ENCODE measurements at regions not wholly inside any gene's neighbourhood (a gene's known extent, or its start where the extent isn't known, plus 50 kb on each side); places are given as distances from the start of the nearest gene placed in this dataset.

DNA sequence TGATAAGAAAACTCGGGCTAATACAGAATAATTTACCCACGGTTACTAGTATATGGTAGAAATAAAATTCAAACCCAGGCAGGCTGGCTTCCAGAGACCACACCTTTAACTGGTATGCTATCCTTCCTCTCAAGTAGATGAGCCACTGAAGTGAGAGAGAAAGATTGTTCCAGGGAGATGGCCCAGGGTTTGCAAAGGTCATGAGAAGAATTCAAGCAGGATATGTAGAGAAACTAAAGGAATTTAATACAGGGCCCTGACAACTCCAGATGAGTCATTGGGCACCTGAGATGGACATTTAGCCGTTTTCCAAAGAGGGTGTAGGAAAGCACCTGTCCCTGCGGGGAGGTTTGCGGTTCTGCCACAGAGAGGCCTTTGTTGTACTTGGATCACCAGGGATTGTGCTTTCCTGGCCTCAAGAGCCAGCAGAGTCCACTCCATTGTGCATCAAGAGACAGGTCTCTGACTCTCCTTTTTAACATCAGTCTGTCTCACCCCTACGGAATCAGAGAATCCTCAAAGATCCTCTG lies 152.7 kb upstream of the BLID start:
- no peak for DNase-seq

DNA sequence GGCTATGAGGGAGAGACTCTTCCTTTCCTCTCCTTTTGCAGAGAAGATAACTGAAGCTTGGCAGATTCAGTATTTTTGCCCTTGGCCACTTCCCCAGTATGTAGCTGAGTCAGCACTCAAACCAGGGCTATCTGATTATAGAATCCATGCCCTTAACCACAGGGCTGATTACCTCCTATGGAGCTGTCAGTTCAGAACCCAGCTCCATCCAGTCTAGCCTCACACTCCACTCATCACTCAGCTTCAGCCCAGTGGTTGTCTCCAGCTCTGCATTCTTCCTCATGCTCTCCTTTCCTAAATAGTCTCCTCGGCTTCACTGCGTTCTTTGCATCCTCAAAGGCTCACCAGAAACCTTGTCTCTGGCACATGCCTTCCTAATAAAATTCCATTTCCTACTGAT lies 151.6 kb upstream of the BLID start:
- DNase-seq: no peak

DNA sequence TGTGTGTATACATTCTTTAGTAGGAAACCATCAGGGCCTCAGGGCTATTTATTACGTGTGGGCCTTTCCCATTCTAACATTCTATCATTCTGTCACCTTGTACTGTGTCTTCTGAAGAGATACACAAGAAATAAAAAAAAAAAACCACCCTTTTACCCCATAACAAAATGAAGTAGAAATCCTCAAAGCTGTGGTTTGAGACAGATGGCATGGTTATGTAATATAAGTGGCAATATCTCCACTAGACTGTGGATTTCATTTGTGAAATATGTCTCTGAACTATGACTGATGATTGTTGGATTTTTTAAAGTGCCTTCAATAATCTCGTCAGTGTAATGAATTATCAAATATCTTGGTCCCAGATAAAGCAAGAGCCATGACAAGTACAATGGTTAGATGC lies 150.0 kb upstream of the BLID start:
- no peak for DNase-seq

- DNase-seq: no peak
These were observed 148.1 kb upstream of the BLID start for GRCh38 chr11:122264121-122264520.

GRCh38 chr11:122261546-122261945 lies 145.5 kb upstream of the BLID start:
- DNase-seq: no peak

DNA sequence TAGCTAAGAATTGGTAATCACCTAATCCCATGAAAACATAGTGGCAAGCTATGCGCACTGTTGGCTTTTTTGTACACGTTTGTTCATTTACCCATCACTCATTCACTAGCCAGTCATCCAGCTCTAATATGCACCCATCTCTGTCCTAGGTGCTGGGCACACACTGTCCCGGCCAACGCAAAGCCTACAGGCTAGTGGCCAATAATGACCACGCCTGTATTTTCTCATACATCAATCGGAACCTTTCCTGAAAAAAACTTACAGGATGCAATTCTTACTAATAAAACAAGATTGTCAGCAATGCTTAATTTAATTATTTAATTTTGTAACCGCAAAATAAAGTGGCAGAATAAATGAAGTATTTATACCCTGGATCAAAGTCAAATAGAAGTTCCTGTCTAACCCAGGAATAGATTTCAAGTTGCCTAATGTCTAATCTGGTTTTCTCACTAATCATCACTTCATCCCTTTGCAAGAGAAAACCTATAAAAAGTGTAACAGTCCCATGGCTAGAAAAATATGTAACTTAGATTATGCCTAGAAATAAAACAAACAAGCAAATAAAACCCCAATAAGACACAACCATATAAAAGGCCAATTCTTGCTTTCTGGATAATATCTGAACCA lies 143.3 kb upstream of the BLID start:
- no peak for DNase-seq

DNA sequence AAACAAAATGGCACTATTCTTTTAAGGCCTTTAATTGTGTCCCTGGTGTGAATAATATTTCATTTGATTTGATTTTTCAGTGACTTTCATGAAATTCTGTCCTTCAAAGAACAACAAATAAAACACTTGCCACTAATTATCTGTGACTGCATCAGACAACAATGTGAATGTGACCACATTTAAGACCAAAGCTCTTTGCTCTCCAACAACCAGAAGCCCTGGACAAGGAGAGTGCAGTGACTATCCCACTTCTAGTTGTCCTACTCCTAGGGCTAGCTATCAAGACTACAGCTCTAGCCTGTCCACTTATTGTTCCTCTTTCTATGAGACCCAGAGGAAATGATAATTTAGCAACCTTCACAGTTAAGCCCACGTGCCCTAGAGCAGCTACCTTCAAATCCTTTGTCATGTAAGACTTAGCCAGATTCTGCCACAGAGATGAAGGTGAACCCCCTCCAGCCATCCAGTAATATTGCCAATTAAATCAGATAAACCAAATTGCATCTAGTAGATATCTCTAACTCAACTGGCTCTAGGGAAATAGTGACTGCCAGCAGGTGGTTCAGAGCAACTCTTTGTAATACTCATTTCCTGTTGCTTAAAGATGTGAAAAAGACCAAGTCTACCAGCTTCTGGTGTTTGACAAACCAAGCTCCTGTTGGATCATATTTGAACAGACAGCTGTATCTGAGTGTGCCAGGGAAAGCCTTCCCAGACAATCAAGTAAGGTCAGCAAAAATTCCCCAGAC lies 142.6 kb upstream of the BLID start:
- DNase-seq: no peak

DNA sequence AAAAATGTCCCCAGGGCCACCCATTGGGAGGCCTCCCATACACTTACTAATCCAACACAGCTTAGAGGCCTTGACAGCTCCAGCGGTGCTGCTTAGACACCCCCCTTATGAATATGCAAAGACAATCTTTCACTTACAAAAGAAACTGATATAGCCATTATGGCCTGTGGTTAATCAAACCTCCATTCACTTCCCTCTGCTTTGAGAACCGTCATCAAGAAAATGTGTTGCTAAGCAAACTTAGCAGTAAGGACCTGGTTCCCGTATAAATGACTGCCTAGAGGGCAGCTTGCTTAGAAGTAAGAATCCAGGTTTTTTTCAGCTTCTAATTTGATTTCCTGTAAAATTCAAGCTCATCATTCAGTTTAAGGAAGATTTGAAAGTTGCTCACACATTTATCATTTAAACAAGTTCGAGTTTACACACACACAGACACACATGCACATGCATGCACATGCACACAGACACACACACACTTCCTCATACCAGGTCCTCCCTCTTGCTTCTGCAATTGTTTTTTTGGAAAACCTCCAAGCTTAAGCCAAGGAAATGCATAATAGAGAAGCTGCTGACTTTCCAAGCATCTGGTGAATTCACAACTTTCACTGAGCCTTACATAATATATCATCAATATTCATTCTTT lies 137.7 kb upstream of the BLID start:
- no peak for DNase-seq

DNA sequence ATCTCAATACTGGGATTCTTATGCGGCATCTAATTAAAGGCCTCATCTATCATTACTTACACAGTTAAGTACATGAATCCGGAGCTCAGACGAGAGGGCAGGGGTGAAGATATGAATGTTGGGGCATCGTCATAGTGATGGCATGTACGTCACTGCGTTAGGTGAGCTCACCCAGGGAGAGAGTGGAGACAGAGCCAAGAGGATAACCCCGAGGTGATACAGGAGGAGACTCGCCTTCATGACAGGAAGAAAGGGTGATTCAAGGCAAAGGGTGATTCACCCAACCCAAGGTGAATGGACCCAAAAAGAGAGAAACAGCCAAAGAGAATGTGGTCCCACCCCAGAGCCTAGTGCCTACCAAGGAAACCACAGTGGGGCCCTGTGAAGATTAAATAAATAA lies 132.9 kb upstream of the BLID start:
- no peak for DNase-seq

DNA sequence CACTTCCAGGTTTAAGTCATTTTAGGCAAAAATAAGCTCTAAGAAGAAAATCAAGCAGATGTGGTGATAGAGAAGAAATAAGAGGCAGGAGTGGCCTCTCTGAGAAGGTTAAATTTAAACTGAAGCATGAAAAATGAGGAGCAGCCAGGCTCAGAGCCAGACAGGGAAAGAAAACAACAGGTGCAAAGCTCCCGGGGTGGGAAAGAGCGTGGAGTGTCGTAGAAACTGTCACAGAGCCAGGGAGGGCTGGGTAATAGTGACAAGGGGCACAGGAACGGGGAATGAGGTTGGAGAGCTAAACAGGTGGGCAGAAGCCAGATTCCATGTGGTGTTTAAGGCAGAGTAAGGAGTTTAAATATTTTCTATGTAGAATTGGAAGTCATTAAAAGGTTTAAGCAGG lies 132.1 kb upstream of the BLID start:
- no peak for DNase-seq

DNA sequence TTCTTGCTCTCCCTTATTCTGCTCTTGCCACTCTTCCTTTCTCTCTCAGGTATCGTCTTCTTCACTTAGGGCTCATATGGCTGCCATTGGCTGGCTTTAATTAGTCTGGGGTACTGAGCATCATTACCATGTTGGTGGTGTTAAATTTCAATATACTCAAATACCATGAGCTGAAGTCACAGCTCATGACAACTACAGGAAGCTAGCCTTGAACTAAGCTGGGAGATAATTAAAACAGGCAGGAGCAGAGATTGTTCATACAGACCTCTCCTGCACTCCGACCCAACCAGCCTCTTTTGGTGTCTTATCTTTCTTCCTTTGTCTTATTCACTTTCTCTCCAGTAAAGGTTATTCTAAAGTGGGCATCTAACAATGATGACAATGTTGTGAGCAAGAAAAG lies 130.9 kb upstream of the BLID start:
- no peak for DNase-seq

- no peak for DNase-seq
These were observed 126.7 kb upstream of the BLID start for GRCh38 chr11:122242731-122243130.

DNA sequence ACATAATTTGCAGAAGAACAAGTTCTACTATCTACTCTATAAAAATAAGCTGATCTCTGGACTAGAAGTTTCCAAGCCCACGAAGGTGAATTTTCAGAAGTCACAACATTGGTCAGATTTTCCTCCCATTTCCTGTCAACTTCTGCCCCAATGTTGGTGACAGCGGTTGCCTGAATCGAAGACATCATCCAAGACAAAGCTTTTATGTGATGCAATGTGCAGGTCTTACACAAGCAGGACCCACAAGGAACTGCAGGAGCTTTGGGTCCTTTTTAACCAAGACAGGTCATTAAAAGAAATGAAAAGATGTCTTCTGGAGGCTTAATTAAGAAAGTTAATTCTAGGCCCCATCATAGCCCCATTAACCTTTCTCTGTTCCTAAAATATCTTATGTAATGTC lies 125.6 kb upstream of the BLID start:
- no peak for DNase-seq

- DNase-seq: no peak
These were observed 124.6 kb upstream of the BLID start for GRCh38 chr11:122240638-122241037.

DNA sequence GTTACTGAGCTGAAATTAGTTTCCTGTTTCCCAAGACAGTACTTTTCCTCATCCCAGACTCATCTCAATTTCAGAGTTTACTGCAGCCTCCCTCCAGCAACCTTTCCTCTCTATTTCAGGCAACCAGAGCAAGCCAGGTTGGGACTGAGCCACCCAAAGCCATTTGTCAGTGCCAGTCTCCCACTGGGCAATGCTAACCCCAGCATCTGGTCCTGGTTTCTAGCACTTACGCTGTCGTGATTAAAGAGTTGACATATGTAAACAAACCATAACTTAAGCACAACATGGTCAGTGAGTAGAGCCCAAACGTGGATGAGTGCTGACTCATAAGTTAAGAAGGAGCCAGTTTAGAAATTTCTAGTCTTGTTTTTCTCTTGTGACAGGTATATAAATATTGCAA lies 119.6 kb upstream of the BLID start:
- DNase-seq: no peak

- no peak for DNase-seq
These were observed 118.8 kb upstream of the BLID start for GRCh38 chr11:122234780-122235179.

GRCh38 chr11:122234257-122234656 lies 118.2 kb upstream of the BLID start:
- DNase-seq: no peak

DNA sequence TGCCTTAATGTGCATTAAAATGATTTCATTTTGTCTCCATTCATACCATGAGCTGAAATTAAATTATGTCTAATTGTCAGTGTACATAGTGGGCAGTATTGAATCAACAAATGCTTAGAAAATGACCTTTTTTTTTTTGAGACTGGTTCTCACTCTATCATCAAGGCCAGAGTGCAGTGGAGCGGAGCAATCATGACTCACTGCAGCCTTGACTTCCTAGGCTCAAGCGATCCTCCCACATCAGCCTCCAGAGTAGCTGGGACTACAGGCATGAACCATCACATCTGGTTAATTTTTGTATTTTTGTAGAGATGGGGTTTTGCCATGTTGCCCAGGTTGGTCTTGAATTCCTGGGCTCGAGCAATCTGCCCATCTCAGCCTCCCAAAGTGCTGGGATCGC lies 117.0 kb upstream of the BLID start:
- DNase-seq: no peak

- no peak for DNase-seq
These were observed 114.4 kb upstream of the BLID start for GRCh38 chr11:122230385-122230755.

GRCh38 chr11:122229481-122230384 lies 113.7 kb upstream of the BLID start:
- DNase-seq: no peak

- DNase-seq: no peak
These were observed 113.1 kb upstream of the BLID start for GRCh38 chr11:122229078-122229477.

DNA sequence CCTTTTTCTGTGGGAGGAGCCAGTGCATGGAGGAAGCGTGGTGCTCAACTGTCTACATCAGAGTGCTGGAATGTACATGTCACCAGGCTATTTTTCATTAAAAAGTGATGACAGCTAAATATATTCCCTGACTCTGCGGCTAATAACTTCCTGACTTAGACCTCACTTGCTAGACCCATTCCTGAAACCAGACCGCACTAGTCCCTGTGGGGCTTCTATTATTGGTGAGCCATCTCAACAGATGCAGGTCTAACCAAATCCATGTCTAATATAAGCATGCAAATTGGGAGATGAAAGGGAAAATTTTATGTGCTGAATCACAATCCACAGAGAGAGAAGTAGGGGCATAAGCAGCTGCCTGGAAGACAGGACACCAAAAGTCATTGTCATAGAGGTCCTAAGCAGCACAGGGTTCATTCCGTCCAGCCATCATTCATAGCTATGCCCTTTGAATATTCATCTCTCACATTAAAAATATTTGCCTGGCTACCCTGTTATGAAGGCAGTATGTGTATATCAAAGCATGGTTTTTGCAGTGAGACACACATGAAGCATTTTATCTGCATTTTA lies 110.9 kb upstream of the BLID start:
- no peak for DNase-seq

DNA sequence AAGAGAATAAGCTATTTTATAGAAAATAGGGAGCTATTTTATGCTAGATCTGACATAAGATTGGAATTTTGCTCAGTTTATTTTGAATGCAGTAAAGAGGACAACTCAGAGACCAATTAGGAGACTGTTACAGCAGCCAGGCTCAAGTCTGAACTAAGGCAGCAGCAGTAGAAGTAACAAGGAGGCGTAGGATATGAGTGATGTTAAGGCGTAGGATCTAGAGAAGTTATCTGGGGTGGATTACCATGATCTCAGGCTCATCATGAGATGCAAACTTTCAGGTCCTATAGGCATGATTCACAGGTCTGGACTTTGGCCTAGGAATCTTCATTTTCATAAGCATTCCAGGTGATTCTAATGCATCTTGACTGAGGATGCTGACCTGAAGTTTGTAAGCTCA lies 108.9 kb upstream of the BLID start:
- no peak for DNase-seq
